Mammary epithelial cell (primary cell): ENCODE measurements at regions not wholly inside any gene's neighbourhood (a gene's known extent, or its start where the extent isn't known, plus 50 kb on each side); places are given as distances from the start of the nearest gene placed in this dataset.

Source experiments
- EZH2 ChIP-seq: IDR thresholded peaks from 2 replicates; pipeline ENCODE4 v1.6.1; 2012; ENCODE audit warnings: low read length, inconsistent platforms, borderline replicate concordance
- TF ChIP-seq, protein P1 (sequence below), 2 donors: IDR thresholded peaks in 1 of 2; conservative IDR thresholded peaks in 1 of 2; 2 replicates each; pipeline ENCODE4 v1.5.1; 2011 to 2012; ENCODE audit warnings: inconsistent platforms in 2 of 2, low read length in 2 of 2, mild to moderate bottlenecking in 2 of 2, control low read depth in 1 of 2, low read depth in 1 of 2; ENCODE audit not compliant: insufficient read depth in 1 of 2; ENCODE audit errors: extremely low read depth in 1 of 2

- TF ChIP-seq, protein P1, sequence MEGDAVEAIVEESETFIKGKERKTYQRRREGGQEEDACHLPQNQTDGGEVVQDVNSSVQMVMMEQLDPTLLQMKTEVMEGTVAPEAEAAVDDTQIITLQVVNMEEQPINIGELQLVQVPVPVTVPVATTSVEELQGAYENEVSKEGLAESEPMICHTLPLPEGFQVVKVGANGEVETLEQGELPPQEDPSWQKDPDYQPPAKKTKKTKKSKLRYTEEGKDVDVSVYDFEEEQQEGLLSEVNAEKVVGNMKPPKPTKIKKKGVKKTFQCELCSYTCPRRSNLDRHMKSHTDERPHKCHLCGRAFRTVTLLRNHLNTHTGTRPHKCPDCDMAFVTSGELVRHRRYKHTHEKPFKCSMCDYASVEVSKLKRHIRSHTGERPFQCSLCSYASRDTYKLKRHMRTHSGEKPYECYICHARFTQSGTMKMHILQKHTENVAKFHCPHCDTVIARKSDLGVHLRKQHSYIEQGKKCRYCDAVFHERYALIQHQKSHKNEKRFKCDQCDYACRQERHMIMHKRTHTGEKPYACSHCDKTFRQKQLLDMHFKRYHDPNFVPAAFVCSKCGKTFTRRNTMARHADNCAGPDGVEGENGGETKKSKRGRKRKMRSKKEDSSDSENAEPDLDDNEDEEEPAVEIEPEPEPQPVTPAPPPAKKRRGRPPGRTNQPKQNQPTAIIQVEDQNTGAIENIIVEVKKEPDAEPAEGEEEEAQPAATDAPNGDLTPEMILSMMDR (conservative IDR thresholded peaks at IDR 0.05 in 1 of 2, IDR thresholded peaks at IDR 0.05 in 1 of 2; ENCODE audit: extremely low read depth in 1 of 2, insufficient read depth in 1 of 2, low read depth in 1 of 2, low read length in 2 of 2) = no peak
- TF ChIP-seq EZH2 = no peak
Observed at GRCh38 chr4:56229947-56230346, 157.3 kb downstream of the AASDH start.
